ENCODE measurements at regions not wholly inside any gene's neighbourhood (a gene's known extent, or its start where the extent isn't known, plus 50 kb on each side); places are given as distances from the start of the nearest gene placed in this dataset.

GRCh38 chr11:109597336-109597735, 175.3 kb downstream of the C11orf87 start:
- no peak overlapping the region for H4K91ac ChIP-seq (ENCODE audit: low read length)
- H3K4me3 ChIP-seq (ENCODE audit: insufficient read depth in 1 of 2, low read depth in 1 of 2, low read length in 2 of 2), result no peak overlapping the region
- no peak overlapping the region for H2BK5ac ChIP-seq (ENCODE audit: low read depth, low read length, poor library complexity, severe bottlenecking)
- no peak overlapping the region for H3K27ac ChIP-seq (ENCODE audit: low read length, poor library complexity, severe bottlenecking)
- 94% methylated on average over 4 of the region's 4 CpGs for WGBS
- no peak overlapping the region for H4K8ac ChIP-seq (ENCODE audit: low read length)
- no peak overlapping the region for H2BK120ac ChIP-seq (ENCODE audit: low read depth, low read length)
- no peak overlapping the region for H3K14ac ChIP-seq (ENCODE audit: low read length in 2 of 2)
- DNase-seq, result no peak
- no peak overlapping the region for H2BK12ac ChIP-seq (ENCODE audit: low read length in 2 of 2)
- H2AFZ ChIP-seq (ENCODE audit: low read depth, low read length), result no peak overlapping the region
- no peak overlapping the region for H3K23ac ChIP-seq (ENCODE audit: low read length in 2 of 2)
- H3K4ac ChIP-seq (ENCODE audit: low read depth in 1 of 2, low read length in 2 of 2), result no peak overlapping the region
- H3K4me2 ChIP-seq (ENCODE audit: low read length, poor library complexity, severe bottlenecking), result no peak overlapping the region
- no peak overlapping the region for H3K18ac ChIP-seq (ENCODE audit: low read depth in 1 of 2, low read length in 2 of 2)
- no peak overlapping the region for H2AK5ac ChIP-seq (ENCODE audit: low read length, severe bottlenecking)
- H3K9me3 ChIP-seq (ENCODE audit: control insufficient read depth, low read length), result no peaks in the 10 kb centered on the region
- H3K79me1 ChIP-seq (replicated peaks; ENCODE audit: low read length, poor library complexity, severe bottlenecking), result no peaks in the 10 kb centered on the region
- H3K36me3 ChIP-seq (ENCODE audit: control insufficient read depth in 1 of 2, insufficient read depth in 2 of 2, low read depth in 1 of 2, low read length in 2 of 2), result no peaks in the 10 kb centered on the region
- H3K27me3 ChIP-seq (ENCODE audit: control insufficient read depth in 1 of 2, insufficient read depth in 1 of 2, low read length in 2 of 2), result no peaks in the 10 kb centered on the region
- no peaks in the 10 kb centered on the region for H3K4me1 ChIP-seq (ENCODE audit: control insufficient read depth, insufficient read depth, low read depth, low read length)
- H3K9ac ChIP-seq (ENCODE audit: low read length), result no peak overlapping the region
- no peak overlapping the region for H2BK15ac ChIP-seq (ENCODE audit: low read depth, poor library complexity, severe bottlenecking)

DNA sequence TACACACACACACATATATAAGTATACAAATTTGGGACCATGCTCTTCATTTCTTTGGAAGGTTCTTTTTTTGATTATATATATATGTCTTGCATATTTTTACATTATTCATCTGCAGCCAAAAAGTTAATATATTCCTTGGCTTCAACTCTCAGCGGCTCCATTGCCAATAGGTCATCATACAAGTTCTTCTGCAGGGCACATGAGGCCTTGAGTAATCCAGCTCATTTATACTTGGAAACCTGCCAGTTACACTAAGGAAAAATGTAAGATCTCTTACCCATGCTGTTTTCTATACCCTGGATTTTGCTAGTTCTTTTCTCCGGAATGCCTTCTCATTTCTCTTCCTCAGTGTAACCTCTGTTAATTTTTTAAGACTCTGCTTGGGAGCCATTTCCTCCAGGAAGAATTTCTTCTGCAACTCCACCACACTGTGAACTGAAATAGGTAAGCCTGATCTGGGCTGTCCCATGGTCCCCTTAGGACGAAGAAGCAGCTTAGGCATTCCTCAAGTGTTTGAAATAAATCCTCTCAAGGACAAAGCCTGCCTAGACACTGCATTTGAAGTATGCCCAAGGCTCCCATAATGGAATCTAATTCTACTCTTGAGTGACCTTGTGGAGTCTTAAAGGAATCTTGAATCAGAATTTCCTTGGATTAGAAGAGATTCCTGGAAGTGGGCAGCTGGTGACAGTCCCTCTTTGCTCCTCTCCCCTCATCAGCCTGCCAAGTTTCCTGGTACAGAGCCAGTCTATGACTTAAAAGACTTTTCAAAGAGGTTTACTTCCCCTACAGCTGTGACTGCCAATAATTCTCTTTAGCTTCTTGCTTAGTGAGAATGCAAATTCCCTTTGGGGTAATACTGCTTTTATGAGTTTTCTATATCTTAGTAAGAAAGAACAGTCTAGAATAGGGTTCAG, 182.8 kb downstream of the C11orf87 start:
- no peak overlapping the region for H2BK120ac ChIP-seq (ENCODE audit: low read depth, low read length)
- H3K4ac ChIP-seq (ENCODE audit: low read depth in 1 of 2, low read length in 2 of 2), result no peak overlapping the region
- no peaks in the 10 kb centered on the region for H3K9me3 ChIP-seq (ENCODE audit: control insufficient read depth, low read length)
- H3K14ac ChIP-seq (ENCODE audit: low read length in 2 of 2), result no peak overlapping the region
- DNase-seq, result no peak
- no peak overlapping the region for H3K4me3 ChIP-seq (ENCODE audit: insufficient read depth in 1 of 2, low read depth in 1 of 2, low read length in 2 of 2)
- no peak overlapping the region for H3K23ac ChIP-seq (ENCODE audit: low read length in 2 of 2)
- no peak overlapping the region for H4K91ac ChIP-seq (ENCODE audit: low read length)
- H2BK12ac ChIP-seq (ENCODE audit: low read length in 2 of 2), result no peak overlapping the region
- H2AK5ac ChIP-seq (ENCODE audit: low read length, severe bottlenecking), result no peak overlapping the region
- H3K9ac ChIP-seq (ENCODE audit: low read length), result no peak overlapping the region
- no peak overlapping the region for H3K18ac ChIP-seq (ENCODE audit: low read depth in 1 of 2, low read length in 2 of 2)
- no peaks in the 10 kb centered on the region for H3K36me3 ChIP-seq (ENCODE audit: control insufficient read depth in 1 of 2, insufficient read depth in 2 of 2, low read depth in 1 of 2, low read length in 2 of 2)
- no peaks in the 10 kb centered on the region for H3K79me1 ChIP-seq (replicated peaks; ENCODE audit: low read length, poor library complexity, severe bottlenecking)
- no peak overlapping the region for H2AFZ ChIP-seq (ENCODE audit: low read depth, low read length)
- whole genome bisulfite sequencing, result 99% methylated on average over 3 of the region's 3 CpGs
- H3K4me2 ChIP-seq (ENCODE audit: low read length, poor library complexity, severe bottlenecking), result no peak overlapping the region
- no peak overlapping the region for H2BK5ac ChIP-seq (ENCODE audit: low read depth, low read length, poor library complexity, severe bottlenecking)
- H3K4me1 ChIP-seq (ENCODE audit: control insufficient read depth, insufficient read depth, low read depth, low read length), result no peaks in the 10 kb centered on the region
- no peaks in the 10 kb centered on the region for H3K27me3 ChIP-seq (ENCODE audit: control insufficient read depth in 1 of 2, insufficient read depth in 1 of 2, low read length in 2 of 2)
- H4K8ac ChIP-seq (ENCODE audit: low read length), result no peak overlapping the region
- H2BK15ac ChIP-seq (ENCODE audit: low read depth, poor library complexity, severe bottlenecking), result no peak overlapping the region
- no peak overlapping the region for H3K27ac ChIP-seq (ENCODE audit: low read length, poor library complexity, severe bottlenecking)

DNA sequence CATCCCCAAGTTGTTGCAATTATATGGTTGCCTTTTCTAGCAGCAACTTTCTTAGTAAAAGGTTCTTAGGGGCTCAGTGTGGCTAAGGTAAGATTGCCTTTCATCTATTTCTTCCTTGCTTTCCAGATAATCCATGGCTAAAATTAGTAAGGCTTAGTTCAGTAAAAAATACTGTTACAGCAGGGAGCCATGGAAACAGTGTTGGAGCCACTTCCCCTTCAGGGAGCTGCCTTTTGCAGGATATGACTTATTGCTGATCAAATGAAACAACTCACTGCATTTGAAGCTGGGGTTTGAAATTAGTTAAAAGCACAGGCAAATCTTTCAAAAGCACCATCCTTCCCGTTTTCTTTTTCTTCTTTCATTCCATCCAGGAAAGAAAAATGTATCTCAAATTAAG, 184.3 kb downstream of the C11orf87 start:
- no peak overlapping the region for H2BK12ac ChIP-seq (ENCODE audit: low read length in 2 of 2)
- no peak overlapping the region for H2BK120ac ChIP-seq (ENCODE audit: low read depth, low read length)
- H3K4me3 ChIP-seq (ENCODE audit: insufficient read depth in 1 of 2, low read depth in 1 of 2, low read length in 2 of 2), result no peak overlapping the region
- H3K79me1 ChIP-seq (replicated peaks; ENCODE audit: low read length, poor library complexity, severe bottlenecking), result no peaks in the 10 kb centered on the region
- no peak overlapping the region for H3K4me2 ChIP-seq (ENCODE audit: low read length, poor library complexity, severe bottlenecking)
- no CpG with 5 or more reads among the region's 1 CpG for WGBS
- DNase-seq, result no peak
- H3K27ac ChIP-seq (ENCODE audit: low read length, poor library complexity, severe bottlenecking), result no peak overlapping the region
- no peak overlapping the region for H2AK5ac ChIP-seq (ENCODE audit: low read length, severe bottlenecking)
- no peak overlapping the region for H3K9ac ChIP-seq (ENCODE audit: low read length)
- H2BK5ac ChIP-seq (ENCODE audit: low read depth, low read length, poor library complexity, severe bottlenecking), result no peak overlapping the region
- no peak overlapping the region for H4K8ac ChIP-seq (ENCODE audit: low read length)
- no peak overlapping the region for H3K14ac ChIP-seq (ENCODE audit: low read length in 2 of 2)
- no peak overlapping the region for H3K4ac ChIP-seq (ENCODE audit: low read depth in 1 of 2, low read length in 2 of 2)
- no peaks in the 10 kb centered on the region for H3K27me3 ChIP-seq (ENCODE audit: control insufficient read depth in 1 of 2, insufficient read depth in 1 of 2, low read length in 2 of 2)
- no peaks in the 10 kb centered on the region for H3K4me1 ChIP-seq (ENCODE audit: control insufficient read depth, insufficient read depth, low read depth, low read length)
- no peak overlapping the region for H4K91ac ChIP-seq (ENCODE audit: low read length)
- no peak overlapping the region for H2AFZ ChIP-seq (ENCODE audit: low read depth, low read length)
- no peak overlapping the region for H3K18ac ChIP-seq (ENCODE audit: low read depth in 1 of 2, low read length in 2 of 2)
- H3K36me3 ChIP-seq (ENCODE audit: control insufficient read depth in 1 of 2, insufficient read depth in 2 of 2, low read depth in 1 of 2, low read length in 2 of 2), result no peaks in the 10 kb centered on the region
- no peak overlapping the region for H3K23ac ChIP-seq (ENCODE audit: low read length in 2 of 2)
- H2BK15ac ChIP-seq (ENCODE audit: low read depth, poor library complexity, severe bottlenecking), result no peak overlapping the region
- H3K9me3 ChIP-seq (ENCODE audit: control insufficient read depth, low read length), result no peaks in the 10 kb centered on the region

DNA sequence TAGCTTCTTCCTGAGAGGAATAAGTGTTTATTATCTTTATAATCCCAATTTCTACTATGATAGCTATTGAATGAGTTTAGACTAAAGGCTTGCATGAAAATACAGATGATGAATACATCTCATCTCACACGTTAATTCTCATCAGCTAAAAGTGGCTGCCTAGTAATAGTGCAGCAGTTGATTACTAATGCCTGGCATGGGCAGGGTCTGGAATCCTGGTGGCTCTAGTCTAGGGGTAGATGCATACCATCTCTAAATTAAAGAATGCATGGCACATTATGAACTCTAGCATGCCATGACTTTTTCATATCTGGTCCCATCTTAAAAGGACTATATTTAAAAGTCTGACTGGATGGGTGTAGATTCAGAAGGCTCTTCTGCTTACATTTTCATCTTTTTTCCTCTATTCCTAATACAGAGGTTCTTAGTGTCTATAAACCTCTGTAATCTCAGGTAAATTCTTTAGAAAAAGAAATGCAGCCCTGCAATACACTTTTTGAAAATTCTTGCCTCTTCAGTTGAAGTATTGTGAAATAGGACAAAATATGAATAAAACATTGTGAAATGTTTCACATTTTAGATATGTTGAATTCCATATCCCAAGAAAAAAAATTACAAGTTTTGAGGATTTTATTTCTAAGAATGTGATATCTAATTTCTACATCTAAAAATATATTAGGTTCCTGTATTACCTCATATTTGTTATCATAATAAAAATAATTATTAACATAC, 187.6 kb downstream of the C11orf87 start:
- no peak overlapping the region for H3K4me2 ChIP-seq (ENCODE audit: low read length, poor library complexity, severe bottlenecking)
- H4K91ac ChIP-seq (ENCODE audit: low read length), result no peak overlapping the region
- H3K27ac ChIP-seq (ENCODE audit: low read length, poor library complexity, severe bottlenecking), result no peak overlapping the region
- no peaks in the 10 kb centered on the region for H3K27me3 ChIP-seq (ENCODE audit: control insufficient read depth in 1 of 2, insufficient read depth in 1 of 2, low read length in 2 of 2)
- H3K9ac ChIP-seq (ENCODE audit: low read length), result no peak overlapping the region
- DNase-seq, result no peak
- H2BK12ac ChIP-seq (ENCODE audit: low read length in 2 of 2), result no peak overlapping the region
- WGBS, result 83% methylated on average over 1 of the region's 1 CpG
- no peak overlapping the region for H3K14ac ChIP-seq (ENCODE audit: low read length in 2 of 2)
- no peak overlapping the region for H4K8ac ChIP-seq (ENCODE audit: low read length)
- no peaks in the 10 kb centered on the region for H3K36me3 ChIP-seq (ENCODE audit: control insufficient read depth in 1 of 2, insufficient read depth in 2 of 2, low read depth in 1 of 2, low read length in 2 of 2)
- H3K79me1 ChIP-seq (replicated peaks; ENCODE audit: low read length, poor library complexity, severe bottlenecking), result no peaks in the 10 kb centered on the region
- H3K18ac ChIP-seq (ENCODE audit: low read depth in 1 of 2, low read length in 2 of 2), result no peak overlapping the region
- H3K4me1 ChIP-seq (ENCODE audit: control insufficient read depth, insufficient read depth, low read depth, low read length), result no peaks in the 10 kb centered on the region
- H3K23ac ChIP-seq (ENCODE audit: low read length in 2 of 2), result no peak overlapping the region
- no peak overlapping the region for H2BK120ac ChIP-seq (ENCODE audit: low read depth, low read length)
- H3K4me3 ChIP-seq (ENCODE audit: insufficient read depth in 1 of 2, low read depth in 1 of 2, low read length in 2 of 2), result no peak overlapping the region
- H2AFZ ChIP-seq (ENCODE audit: low read depth, low read length), result no peak overlapping the region
- H3K4ac ChIP-seq (ENCODE audit: low read depth in 1 of 2, low read length in 2 of 2), result no peak overlapping the region
- H3K9me3 ChIP-seq (ENCODE audit: control insufficient read depth, low read length), result no peaks in the 10 kb centered on the region
- H2BK5ac ChIP-seq (ENCODE audit: low read depth, low read length, poor library complexity, severe bottlenecking), result no peak overlapping the region
- no peak overlapping the region for H2AK5ac ChIP-seq (ENCODE audit: low read length, severe bottlenecking)
- H2BK15ac ChIP-seq (ENCODE audit: low read depth, poor library complexity, severe bottlenecking), result no peak overlapping the region

Measured in mesenchymal stem cell (in vitro differentiated cells and primary cell).